BE2C (cell line): ENCODE measurements at regions not wholly inside any gene's neighbourhood (a gene's known extent, or its start where the extent isn't known, plus 50 kb on each side); places are given as distances from the start of the nearest gene placed in this dataset.

ENCODE experiments used
- DNase-seq: peaks from one replicate; pipeline ENCODE4 v3.0.0-alpha.2; 2020
- H3K27me3 ChIP-seq: fragments of 250-450 bp; sonication (Bioruptor Pico); 2 replicates; pipeline ENCODE4 v1.5.1; 2020; ENCODE audit warnings: mild to moderate bottlenecking
- H3K36me3 ChIP-seq: fragments of 250-450 bp; sonication (Bioruptor Pico); 2 replicates; pipeline ENCODE4 v1.5.1; 2020; ENCODE audit warnings: mild to moderate bottlenecking
- H3K4me1 ChIP-seq: fragments of 250-450 bp; sonication (Bioruptor Pico); 2 replicates; pipeline ENCODE4 v1.5.1; 2020
- H3K4me3 ChIP-seq: 2 replicates; pipeline ENCODE4 v1.5.1; 2011; ENCODE audit warnings: low read depth, low read length
- H3K9me3 ChIP-seq: fragments of 250-450 bp; sonication (Bioruptor Pico); 2 replicates; pipeline ENCODE4 v1.5.1; 2020
- TF ChIP-seq, protein P1 (sequence below): IDR thresholded peaks from 2 replicates; pipeline ENCODE4 v1.5.1; 2012; ENCODE audit warnings: mild to moderate bottlenecking, low read depth, low read length

DNA sequence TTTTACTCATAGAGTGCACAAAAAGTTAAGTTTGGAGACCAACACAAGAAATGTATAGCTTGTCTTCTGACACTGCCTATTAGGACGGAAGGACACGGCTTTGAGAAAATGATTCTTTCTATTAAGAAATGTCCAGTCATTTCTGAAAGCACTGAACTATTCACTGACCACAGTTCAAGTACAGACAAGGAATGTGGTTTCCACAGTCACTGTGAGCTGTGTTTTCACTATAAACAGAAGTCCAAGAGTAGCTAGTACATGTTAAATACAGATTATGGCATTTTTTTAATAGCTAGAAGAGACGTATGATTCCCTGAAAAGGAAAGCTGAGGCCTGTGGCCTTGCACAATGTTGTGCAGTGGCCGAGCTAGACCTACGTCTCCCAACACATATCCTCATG lies 115.1 kb upstream of the GPM6A start:
- Histone ChIP-seq H3K27me3 (no peaks in the 10 kb centered on the region), H3K4me3 (no peak overlapping the region), H3K36me3 (no peaks in the 10 kb centered on the region), H3K4me1 (no peaks in the 10 kb centered on the region), H3K9me3 (no peaks in the 10 kb centered on the region)
- DNase-seq: no peak
- TF ChIP-seq, protein P1, sequence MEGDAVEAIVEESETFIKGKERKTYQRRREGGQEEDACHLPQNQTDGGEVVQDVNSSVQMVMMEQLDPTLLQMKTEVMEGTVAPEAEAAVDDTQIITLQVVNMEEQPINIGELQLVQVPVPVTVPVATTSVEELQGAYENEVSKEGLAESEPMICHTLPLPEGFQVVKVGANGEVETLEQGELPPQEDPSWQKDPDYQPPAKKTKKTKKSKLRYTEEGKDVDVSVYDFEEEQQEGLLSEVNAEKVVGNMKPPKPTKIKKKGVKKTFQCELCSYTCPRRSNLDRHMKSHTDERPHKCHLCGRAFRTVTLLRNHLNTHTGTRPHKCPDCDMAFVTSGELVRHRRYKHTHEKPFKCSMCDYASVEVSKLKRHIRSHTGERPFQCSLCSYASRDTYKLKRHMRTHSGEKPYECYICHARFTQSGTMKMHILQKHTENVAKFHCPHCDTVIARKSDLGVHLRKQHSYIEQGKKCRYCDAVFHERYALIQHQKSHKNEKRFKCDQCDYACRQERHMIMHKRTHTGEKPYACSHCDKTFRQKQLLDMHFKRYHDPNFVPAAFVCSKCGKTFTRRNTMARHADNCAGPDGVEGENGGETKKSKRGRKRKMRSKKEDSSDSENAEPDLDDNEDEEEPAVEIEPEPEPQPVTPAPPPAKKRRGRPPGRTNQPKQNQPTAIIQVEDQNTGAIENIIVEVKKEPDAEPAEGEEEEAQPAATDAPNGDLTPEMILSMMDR: no peak

DNA sequence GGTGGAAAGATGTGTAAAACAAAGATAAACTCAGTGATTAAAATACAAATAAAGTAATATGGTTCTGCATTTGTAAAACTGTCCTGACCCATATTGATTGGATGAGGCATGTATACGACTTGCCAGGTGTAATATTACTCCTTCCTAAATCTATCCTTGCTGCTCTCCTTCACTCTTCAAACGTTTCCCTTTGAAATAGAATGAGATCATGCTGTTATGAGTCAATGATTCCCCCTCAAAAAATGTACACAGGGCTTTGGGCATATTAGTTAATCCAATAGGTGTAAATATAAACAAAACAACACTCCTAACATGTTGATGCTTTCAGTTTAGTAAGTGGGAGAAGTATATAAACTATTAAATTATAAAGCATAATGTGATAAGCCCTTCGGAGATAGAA lies 117.4 kb upstream of the GPM6A start:
- no peaks in the 10 kb centered on the region for H3K9me3 ChIP-seq
- H3K27me3 ChIP-seq: no peaks in the 10 kb centered on the region
- H3K36me3 ChIP-seq: no peaks in the 10 kb centered on the region
- H3K4me3 ChIP-seq: no peak overlapping the region
- H3K4me1 ChIP-seq: no peaks in the 10 kb centered on the region
- DNase-seq: no peak
- TF ChIP-seq, protein P1: no peak

DNA sequence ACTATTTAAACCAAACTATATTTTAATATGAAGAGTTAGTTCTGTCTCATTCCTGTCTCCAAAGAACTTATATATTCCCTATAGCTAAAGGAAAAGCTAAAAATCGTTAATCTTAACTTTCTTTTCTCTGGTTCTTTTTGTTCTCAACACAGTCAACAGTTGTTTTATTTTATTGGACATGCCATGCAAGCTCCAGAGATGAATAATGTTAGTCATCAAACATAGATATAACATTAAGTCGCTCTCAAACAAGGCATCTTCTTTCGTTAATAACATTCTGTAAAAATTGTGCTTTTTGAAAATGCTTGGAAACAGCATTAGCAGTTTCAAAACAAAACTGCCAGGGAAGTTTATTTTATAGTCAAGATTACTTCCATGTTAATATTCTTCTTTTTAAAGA lies 117.9 kb upstream of the GPM6A start:
- TF ChIP-seq, protein P1: no peak
- Histone ChIP-seq H3K36me3 (no peaks in the 10 kb centered on the region), H3K27me3 (no peaks in the 10 kb centered on the region), H3K4me1 (no peaks in the 10 kb centered on the region), H3K4me3 (no peak overlapping the region), H3K9me3 (no peaks in the 10 kb centered on the region)
- no peak for DNase-seq

DNA sequence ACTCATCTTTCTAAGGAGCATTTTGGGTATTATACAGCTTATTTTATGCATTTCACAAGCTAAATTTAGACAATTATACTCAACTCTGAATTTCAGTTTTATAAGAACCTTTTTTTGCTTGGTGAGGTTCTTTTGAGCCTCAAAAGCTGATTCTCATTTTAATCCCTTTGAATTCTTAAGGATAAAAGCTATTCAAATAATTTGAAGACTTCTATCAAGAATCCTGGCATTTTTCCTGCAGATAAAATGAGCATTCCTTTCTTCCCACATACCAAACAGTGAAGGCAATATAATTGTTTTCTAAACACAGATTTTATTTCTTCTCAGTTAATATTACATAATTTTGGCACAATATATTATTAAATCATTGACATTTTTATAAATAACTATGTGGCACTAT lies 118.4 kb upstream of the GPM6A start:
- Histone ChIP-seq H3K9me3 (no peaks in the 10 kb centered on the region), H3K36me3 (no peaks in the 10 kb centered on the region), H3K4me1 (no peaks in the 10 kb centered on the region), H3K27me3 (no peaks in the 10 kb centered on the region), H3K4me3 (no peak overlapping the region)
- no peak for DNase-seq
- TF ChIP-seq, protein P1: no peak

DNA sequence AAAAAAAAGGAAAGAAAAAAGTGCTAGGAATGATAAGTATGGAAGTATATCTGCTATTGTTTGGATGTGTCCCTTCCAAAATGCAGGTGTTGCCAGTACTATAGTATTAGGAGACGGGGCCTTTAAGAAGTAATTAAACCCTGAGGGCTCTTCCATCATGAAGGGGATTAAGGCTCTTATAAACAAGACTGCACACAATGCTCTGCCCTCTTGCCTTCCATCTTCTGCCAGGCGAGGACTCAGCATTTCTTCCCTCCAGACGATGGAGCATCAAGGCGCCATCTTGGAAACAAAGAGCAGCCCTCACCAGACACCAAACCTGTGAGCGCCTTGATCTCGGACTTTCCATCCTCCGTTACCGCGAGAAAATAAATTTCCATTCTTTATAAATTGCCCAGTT lies 120.1 kb upstream of the GPM6A start:
- no peaks in the 10 kb centered on the region for H3K4me1 ChIP-seq
- H3K9me3 ChIP-seq: no peaks in the 10 kb centered on the region
- no peak overlapping the region for H3K4me3 ChIP-seq
- H3K27me3 ChIP-seq: no peaks in the 10 kb centered on the region
- DNase-seq: no peak
- no peaks in the 10 kb centered on the region for H3K36me3 ChIP-seq
- TF ChIP-seq, protein P1: no peak

DNA sequence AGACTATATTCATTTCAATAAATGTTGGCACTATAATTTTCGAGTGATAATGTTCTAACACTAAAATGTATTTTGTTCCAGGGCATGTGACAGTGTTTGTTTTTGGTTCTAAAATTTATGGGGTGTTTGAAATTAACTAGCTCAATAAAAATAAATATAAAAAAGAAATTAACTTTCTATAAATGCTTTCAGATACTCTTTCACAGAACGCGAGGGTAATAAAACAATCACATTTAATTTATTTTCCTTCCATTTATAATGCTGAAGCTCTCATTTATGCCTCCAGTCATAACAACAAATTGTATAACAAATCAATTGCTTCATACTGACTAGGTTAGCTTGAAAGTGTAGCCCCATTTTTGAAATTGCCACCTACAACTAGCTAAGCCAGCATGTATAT lies 122.4 kb upstream of the GPM6A start:
- TF ChIP-seq, protein P1: no peak
- no peaks in the 10 kb centered on the region for H3K36me3 ChIP-seq
- H3K4me1 ChIP-seq: no peaks in the 10 kb centered on the region
- no peaks in the 10 kb centered on the region for H3K9me3 ChIP-seq
- DNase-seq: no peak
- H3K27me3 ChIP-seq: no peaks in the 10 kb centered on the region
- H3K4me3 ChIP-seq: no peak overlapping the region
